GM12878 (cell line): ENCODE measurements at regions not wholly inside any gene's neighbourhood (a gene's known extent, or its start where the extent isn't known, plus 50 kb on each side); places are given as distances from the start of the nearest gene placed in this dataset.

Experiments used
- ATF3 ChIP-seq: IDR thresholded peaks from 2 replicates; pipeline ENCODE4 v1.6.1; 2011; ENCODE audit warnings: low read depth, mild to moderate bottlenecking, low read length, moderate library complexity, borderline replicate concordance; ENCODE audit errors: extremely low read depth
- MYC ChIP-seq: IDR thresholded peaks from 2 replicates; pipeline ENCODE4 v1.6.1; 2011; ENCODE audit warnings: mild to moderate bottlenecking, low read length, moderate library complexity, inconsistent platforms; ENCODE audit not compliant: insufficient read depth, insufficient replicate concordance, insufficient read length, severe bottlenecking
- NBN ChIP-seq: fragments of 450-650 bp; IDR thresholded peaks from 2 replicates; pipeline ENCODE4 v1.6.1; 2016
- POLR2A ChIP-seq: IDR thresholded peaks from 2 replicates; pipeline ENCODE4 v1.6.1; 2011; ENCODE audit warnings: low read depth, mild to moderate bottlenecking, low read length
- SP1 ChIP-seq: IDR thresholded peaks from one replicate; pipeline ENCODE4 v1.6.1; 2011; ENCODE audit warnings: low read depth, low read length

- TF ChIP-seq POLR2A, result no peak
- TF ChIP-seq MYC, result no peak
- no peak for TF ChIP-seq ATF3
- no peak for TF ChIP-seq SP1
- TF ChIP-seq NBN, result no peak
These were observed 1718.7 kb upstream of the SLC10A2 start for GRCh38 chr13:104784891-104785290.
